GM18858 (cell line): ENCODE measurements at regions not wholly inside any gene's neighbourhood (a gene's known extent, or its start where the extent isn't known, plus 50 kb on each side); places are given as distances from the start of the nearest gene placed in this dataset.

Experiments
- ATAC-seq: cut with Tn5 transposase; IDR thresholded peaks from one replicate; pipeline ENCODE4 v1.9.1; 2021; ENCODE audit not compliant: unreplicated experiment

GRCh38 chr13:108525827-108526226, 103.6 kb upstream of the MYO16 start:
- ATAC-seq = no peak

GRCh38 chr13:108526286-108526685, 103.1 kb upstream of the MYO16 start:
- no peak for ATAC-seq

GRCh38 chr13:108527844-108528243, 101.6 kb upstream of the MYO16 start:
- no peak for ATAC-seq

- ATAC-seq = no peak
These were observed 101.1 kb upstream of the MYO16 start for GRCh38 chr13:108528303-108528702.

GRCh38 chr13:108533842-108534241, 95.6 kb upstream of the MYO16 start:
- ATAC-seq = no peak

- ATAC-seq = no peak
These were observed 94.7 kb upstream of the MYO16 start for GRCh38 chr13:108534728-108535127.

- no peak for ATAC-seq
These were observed 79.5 kb upstream of the MYO16 start for GRCh38 chr13:108549934-108550333.

- no peak for ATAC-seq
These were observed 77.7 kb upstream of the MYO16 start for GRCh38 chr13:108551674-108552073.

- ATAC-seq = no peak
These were observed 70.9 kb upstream of the MYO16 start for GRCh38 chr13:108558489-108558888.

- no peak for ATAC-seq
These were observed 69.3 kb upstream of the MYO16 start for GRCh38 chr13:108560093-108560492.

GRCh38 chr13:108561149-108561548, 68.3 kb upstream of the MYO16 start:
- ATAC-seq = no peak

GRCh38 chr13:108566413-108567170, 62.8 kb upstream of the MYO16 start:
- no peak for ATAC-seq

GRCh38 chr13:108572782-108573211, 56.6 kb upstream of the MYO16 start:
- ATAC-seq = no peak

- no peak for ATAC-seq
These were observed 56.0 kb upstream of the MYO16 start for GRCh38 chr13:108573455-108573854.

- no peak for ATAC-seq
These were observed 54.6 kb upstream of the MYO16 start for GRCh38 chr13:108574856-108575255.

GRCh38 chr13:108575430-108575829, 54.0 kb upstream of the MYO16 start:
- no peak for ATAC-seq
